ENCODE measurements at regions not wholly inside any gene's neighbourhood (a gene's known extent, or its start where the extent isn't known, plus 50 kb on each side); places are given as distances from the start of the nearest gene placed in this dataset.

DNA sequence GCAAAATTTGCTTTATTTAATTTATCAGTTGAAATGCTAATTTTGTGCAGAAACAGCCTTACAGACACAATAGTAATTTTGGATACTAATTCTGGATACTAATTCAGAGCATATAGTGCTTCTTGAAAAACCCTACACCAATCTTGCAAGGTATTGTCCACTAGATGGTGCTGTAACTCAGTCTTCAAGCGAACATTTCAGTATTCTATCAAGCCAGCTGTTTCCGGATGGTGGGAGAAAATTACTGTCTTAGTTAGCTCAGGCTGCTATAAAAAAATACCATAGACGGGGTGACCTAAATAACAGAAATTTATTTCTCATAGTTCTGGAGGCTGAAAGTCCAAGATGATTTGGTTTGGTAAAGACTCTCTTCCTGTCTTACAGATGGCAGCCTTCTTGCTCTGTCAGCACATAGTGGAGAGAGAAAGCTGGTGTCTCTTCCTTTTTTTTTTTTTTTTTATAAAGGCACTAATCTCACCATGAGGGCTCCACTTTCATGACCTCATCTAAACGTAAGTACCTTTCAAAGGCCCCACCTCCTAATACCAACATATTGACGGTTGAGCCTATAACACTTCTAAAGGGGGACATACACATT lies 1306.5 kb upstream of the CDH9 start:
- no peaks in the 10 kb centered on the region for H3K4me1 ChIP-seq
- H3K4me3 ChIP-seq = no peak overlapping the region
- no peaks in the 10 kb centered on the region for H3K36me3 ChIP-seq
- TF ChIP-seq, protein P1, sequence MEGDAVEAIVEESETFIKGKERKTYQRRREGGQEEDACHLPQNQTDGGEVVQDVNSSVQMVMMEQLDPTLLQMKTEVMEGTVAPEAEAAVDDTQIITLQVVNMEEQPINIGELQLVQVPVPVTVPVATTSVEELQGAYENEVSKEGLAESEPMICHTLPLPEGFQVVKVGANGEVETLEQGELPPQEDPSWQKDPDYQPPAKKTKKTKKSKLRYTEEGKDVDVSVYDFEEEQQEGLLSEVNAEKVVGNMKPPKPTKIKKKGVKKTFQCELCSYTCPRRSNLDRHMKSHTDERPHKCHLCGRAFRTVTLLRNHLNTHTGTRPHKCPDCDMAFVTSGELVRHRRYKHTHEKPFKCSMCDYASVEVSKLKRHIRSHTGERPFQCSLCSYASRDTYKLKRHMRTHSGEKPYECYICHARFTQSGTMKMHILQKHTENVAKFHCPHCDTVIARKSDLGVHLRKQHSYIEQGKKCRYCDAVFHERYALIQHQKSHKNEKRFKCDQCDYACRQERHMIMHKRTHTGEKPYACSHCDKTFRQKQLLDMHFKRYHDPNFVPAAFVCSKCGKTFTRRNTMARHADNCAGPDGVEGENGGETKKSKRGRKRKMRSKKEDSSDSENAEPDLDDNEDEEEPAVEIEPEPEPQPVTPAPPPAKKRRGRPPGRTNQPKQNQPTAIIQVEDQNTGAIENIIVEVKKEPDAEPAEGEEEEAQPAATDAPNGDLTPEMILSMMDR (IDR thresholded peaks at IDR 0.05) = no peak
- TF ChIP-seq POLR2AphosphoS5 (IDR thresholded peaks at IDR 0.05) = no peak
- TF ChIP-seq POLR2A (IDR thresholded peaks at IDR 0.05) = no peak
- no peak for TF ChIP-seq EP300 (IDR thresholded peaks at IDR 0.05)
- WGBS = 79% methylated on average over 5 of the region's 5 CpGs
- no peak overlapping the region for H3K27ac ChIP-seq
- no peak for DNase-seq (ENCODE audit: low spot score in 2 of 2)
- H3K27me3 ChIP-seq = no peaks in the 10 kb centered on the region
- H3K9me3 ChIP-seq = peaks cover under 1% of the 10 kb centered on the region

DNA sequence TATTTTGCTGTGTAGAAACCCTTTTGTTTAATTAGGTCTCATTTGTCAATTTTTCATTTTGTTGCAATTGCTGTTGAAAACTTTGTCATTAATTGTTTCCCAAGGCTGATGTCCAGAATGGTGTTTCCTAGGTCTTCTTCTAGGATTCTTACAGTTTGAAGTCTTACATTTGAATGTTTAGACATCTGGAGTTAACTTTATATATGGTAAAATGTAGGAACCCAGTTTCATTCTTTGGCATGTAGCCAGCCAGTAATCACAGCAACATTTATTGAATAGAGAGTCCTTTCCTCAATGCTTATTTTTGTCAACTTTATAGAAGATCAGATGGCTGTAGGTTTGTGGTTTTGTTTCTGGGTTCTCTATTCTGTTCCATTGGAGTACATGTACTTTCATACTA lies 1290.8 kb upstream of the CDH9 start:
- H3K36me3 ChIP-seq = no peaks in the 10 kb centered on the region
- no peak for DNase-seq (ENCODE audit: low spot score in 2 of 2)
- H3K4me3 ChIP-seq = no peak overlapping the region
- H3K27ac ChIP-seq = no peak overlapping the region
- no peak for TF ChIP-seq POLR2A (IDR thresholded peaks at IDR 0.05)
- TF ChIP-seq POLR2AphosphoS5 (IDR thresholded peaks at IDR 0.05) = no peak
- TF ChIP-seq, protein P1 (IDR thresholded peaks at IDR 0.05) = no peak
- TF ChIP-seq EP300 (IDR thresholded peaks at IDR 0.05) = no peak
- no peaks in the 10 kb centered on the region for H3K4me1 ChIP-seq
- H3K9me3 ChIP-seq = peaks cover 6% of the 10 kb centered on the region
- H3K27me3 ChIP-seq = no peaks in the 10 kb centered on the region

DNA sequence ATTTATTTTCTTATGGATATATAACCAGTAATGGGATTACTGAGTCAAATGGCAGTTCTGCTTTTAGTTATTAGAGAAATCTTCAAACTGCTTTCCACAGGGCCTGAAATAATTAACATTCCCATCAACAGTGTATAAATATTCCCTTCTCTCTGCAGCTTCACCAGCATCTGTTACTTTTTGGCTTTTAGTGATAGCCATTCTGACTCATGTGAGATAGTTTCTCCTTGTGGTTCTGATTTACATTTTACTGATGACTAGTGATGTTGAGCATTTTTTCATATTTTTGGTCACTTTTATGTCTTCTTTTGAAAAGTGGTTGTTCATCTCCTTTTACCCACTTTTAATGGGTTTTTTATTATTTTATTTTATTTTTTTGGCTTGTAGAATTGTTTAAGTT lies 1290.3 kb upstream of the CDH9 start:
- no peak for DNase-seq (ENCODE audit: low spot score in 2 of 2)
- no peak for TF ChIP-seq POLR2AphosphoS5 (IDR thresholded peaks at IDR 0.05)
- TF ChIP-seq POLR2A (IDR thresholded peaks at IDR 0.05) = no peak
- TF ChIP-seq, protein P1 (IDR thresholded peaks at IDR 0.05) = no peak
- no peak for TF ChIP-seq EP300 (IDR thresholded peaks at IDR 0.05)
- no peaks in the 10 kb centered on the region for H3K36me3 ChIP-seq
- no peaks in the 10 kb centered on the region for H3K4me1 ChIP-seq
- no peaks in the 10 kb centered on the region for H3K27me3 ChIP-seq
- no peak overlapping the region for H3K27ac ChIP-seq
- peaks cover 6% of the 10 kb centered on the region for H3K9me3 ChIP-seq
- no peak overlapping the region for H3K4me3 ChIP-seq

DNA sequence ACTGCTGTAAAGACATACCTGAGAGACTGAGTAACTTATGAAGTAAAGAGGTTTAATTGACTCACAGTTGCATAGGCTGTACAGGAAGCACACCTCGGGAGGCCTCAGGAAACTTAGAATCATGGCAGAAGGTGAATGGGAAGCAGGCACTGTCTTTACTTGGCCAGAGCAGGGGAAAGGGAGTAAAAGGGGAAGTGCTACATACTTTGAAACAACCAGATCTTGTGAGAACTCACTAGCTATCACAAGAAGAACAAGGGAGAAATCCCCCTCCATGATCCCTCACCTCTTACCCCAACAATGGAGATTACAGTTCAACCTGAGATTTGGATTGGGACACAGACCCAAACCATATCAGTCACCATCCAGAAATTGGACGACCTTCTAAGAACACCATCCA lies 1285.8 kb upstream of the CDH9 start:
- WGBS = 44% methylated on average over 2 of the region's 2 CpGs
- DNase-seq (ENCODE audit: low spot score in 2 of 2) = no peak
- H3K27ac ChIP-seq = no peak overlapping the region

DNA sequence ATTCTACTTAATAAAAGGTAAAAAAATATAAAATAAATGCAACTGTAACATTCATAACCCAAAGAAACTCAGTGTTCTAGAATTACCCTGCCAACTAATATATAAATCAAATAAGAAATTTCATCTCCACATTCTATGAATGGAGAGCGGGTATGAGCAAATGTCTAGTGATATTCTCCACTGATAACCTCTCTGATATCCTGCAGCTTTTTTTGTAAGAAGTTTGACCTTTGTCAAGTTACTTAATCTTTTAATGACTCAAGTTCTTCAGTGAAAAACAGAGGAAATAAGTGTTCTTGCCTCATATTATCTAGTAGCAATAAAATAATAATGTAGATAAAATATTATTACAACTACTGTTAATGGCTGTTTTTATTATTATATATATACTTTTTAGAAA lies 1275.6 kb upstream of the CDH9 start:
- H3K27me3 ChIP-seq = no peaks in the 10 kb centered on the region
- no peak overlapping the region for H3K4me3 ChIP-seq
- DNase-seq (ENCODE audit: low spot score in 2 of 2) = no peak
- 71% methylated on average over 1 of the region's 1 CpG for WGBS
- no peak overlapping the region for H3K27ac ChIP-seq
- H3K4me1 ChIP-seq = no peaks in the 10 kb centered on the region
- TF ChIP-seq POLR2A (IDR thresholded peaks at IDR 0.05) (no peak), EP300 (IDR thresholded peaks at IDR 0.05) (no peak), POLR2AphosphoS5 (IDR thresholded peaks at IDR 0.05) (no peak)
- TF ChIP-seq, protein P1 (IDR thresholded peaks at IDR 0.05) = no peak
- no peaks in the 10 kb centered on the region for H3K36me3 ChIP-seq
- H3K9me3 ChIP-seq = no peaks in the 10 kb centered on the region

More for the DNA sequence above, 1285.8 kb upstream of the CDH9 start:
- no peaks in the 10 kb centered on the region for H3K9me3 ChIP-seq
- no peaks in the 10 kb centered on the region for H3K27me3 ChIP-seq
- H3K36me3 ChIP-seq = no peaks in the 10 kb centered on the region
- H3K4me1 ChIP-seq = no peaks in the 10 kb centered on the region
- no peak overlapping the region for H3K4me3 ChIP-seq
- TF ChIP-seq POLR2A (IDR thresholded peaks at IDR 0.05) = no peak
